GM18909 (cell line): ENCODE measurements at regions not wholly inside any gene's neighbourhood (a gene's known extent, or its start where the extent isn't known, plus 50 kb on each side); places are given as distances from the start of the nearest gene placed in this dataset.
A peak's percentile ranks its signal among the peaks of the same experiment; 100 is the strongest.
"Not testable (repeated sequence)": the region's sequence is repeated elsewhere in the genome, so short reads cannot be mapped to it uniquely, and the experiment has no call there.

Source experiments
- ATAC-seq: cut with Tn5 transposase; IDR thresholded peaks from one replicate; pipeline ENCODE4 v1.9.1; 2021; ENCODE audit warnings: mild to moderate bottlenecking; ENCODE audit not compliant: unreplicated experiment, poor library complexity

DNA sequence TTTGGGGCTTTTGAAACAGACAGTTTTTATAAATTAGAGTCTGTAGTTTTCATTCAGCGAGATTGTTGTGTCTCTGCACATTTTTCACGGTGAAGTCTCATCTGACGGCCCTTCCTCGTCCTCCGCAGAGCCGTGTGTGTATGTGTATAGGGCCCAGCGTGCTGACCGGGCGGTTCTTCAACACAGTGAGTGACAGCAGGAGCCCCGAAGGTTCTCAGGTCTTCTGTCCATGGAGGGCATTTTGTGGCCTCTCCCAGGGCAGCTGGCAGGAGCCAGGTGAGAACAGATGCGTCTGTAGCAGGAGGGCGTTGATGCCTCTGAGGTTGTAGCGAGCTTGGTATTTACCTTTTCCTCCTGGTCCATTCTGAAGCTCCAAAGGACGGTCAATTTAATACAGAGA, 116.0 kb upstream of the LPCAT1 start:
- ATAC-seq: no peak

DNA sequence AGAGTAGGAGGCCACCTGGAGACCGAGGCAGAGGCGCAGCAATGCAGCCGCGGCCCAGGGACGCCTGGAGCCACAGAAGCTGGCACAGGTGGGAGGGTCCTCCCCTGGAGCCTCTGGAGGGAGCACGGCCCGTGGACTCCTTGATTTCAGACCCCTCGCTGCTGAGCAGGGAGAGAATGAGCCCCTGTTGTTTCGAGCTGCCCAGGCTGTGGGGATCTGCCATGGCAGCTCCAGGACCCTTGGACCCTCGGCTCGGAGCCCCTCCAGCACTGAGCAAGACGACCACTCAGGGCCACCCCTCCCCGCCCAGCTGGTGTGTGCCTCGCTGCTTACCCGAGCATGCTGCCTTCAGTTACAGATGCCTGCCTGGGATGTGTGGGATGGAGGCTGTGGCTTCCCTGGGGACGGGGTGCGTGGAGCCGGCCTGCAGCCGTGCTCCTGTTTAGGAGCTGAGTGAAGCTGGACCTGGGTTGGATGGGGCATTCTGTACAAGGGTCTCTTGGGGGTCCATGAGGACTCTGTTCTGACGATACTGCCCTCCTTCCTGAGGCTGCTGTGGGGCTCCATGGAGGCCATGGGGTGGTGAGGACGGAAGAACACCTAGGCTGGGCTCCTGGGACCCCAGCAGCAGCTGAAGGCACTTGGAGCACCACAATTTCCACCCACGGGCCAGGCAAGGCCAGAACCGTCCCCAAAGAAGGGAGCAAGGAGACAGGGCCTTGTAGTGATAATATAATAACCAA, 115.1 kb upstream of the LPCAT1 start:
- no peak for ATAC-seq

DNA sequence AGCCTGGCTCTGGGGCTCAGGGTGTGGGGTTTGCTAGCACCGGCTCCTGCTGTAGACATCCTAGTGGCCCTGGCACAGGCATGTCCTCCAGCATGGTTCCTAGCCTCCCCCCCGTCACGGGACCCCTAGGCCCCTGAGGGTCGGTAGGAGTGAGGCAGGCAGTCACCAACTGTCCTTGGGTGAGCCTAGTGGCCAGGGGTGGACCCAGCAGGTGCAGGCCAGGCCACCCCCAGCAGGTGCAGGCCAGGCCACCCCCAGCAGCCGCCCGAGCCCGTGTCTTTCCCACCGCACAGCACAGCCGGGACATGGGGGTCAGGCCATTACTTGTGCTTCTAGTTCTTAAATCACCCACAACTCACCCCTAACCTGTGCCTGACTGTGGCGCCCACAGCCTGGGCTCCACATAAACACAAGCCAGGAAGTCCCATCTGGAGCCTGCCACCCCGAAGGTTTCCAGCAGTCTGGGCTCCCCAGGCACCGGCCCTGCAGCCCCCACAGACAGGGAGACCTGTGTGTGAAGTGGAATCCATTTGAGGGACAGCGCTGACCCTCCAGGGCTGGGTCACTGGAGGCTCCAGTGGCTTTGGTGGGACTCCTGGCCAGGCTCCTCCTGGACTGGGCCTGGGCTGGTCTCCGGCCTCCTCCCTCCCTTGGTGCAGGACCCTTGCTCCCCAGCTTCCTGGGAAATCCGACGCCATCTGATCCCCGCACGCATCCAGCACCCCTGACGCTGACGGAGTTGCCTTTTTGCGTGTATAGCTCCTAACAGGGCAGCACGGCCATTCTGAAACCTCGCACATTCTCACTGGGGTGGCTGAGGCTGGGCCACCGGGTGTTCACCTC, 114.1 kb upstream of the LPCAT1 start:
- no peak for ATAC-seq

DNA sequence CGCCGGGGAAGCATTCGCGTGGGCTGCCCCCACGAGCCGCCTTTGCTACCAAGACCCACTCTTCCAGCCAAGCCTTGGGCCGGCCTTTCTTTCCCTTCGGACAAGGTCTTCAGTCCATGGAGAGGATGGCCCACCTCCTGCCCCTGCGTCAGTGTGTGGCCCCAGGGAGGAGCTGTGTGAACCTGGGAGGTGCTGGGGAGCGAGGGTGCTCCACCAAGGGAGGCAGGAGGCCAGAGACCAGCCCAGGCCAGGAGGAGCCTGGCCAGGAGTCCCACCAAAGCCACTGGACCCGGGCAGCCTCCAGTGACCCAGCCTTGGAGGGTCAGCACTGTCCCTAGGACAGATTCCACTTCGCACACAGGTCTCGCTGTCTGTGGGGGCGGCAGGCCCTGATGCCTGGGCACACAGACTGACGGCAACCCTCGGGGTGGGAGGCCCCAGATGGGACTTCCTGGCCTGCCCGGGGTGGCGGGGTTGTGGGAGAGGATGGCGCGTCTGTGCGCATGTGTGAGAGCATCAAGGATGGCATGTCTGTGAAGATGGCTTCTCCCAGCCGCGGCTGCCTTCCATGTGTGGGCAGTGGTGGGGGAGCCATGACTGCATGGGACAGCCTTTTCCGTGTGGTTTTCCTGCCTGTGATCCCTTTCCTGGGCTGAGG, 113.3 kb upstream of the LPCAT1 start:
- ATAC-seq: no peak

DNA sequence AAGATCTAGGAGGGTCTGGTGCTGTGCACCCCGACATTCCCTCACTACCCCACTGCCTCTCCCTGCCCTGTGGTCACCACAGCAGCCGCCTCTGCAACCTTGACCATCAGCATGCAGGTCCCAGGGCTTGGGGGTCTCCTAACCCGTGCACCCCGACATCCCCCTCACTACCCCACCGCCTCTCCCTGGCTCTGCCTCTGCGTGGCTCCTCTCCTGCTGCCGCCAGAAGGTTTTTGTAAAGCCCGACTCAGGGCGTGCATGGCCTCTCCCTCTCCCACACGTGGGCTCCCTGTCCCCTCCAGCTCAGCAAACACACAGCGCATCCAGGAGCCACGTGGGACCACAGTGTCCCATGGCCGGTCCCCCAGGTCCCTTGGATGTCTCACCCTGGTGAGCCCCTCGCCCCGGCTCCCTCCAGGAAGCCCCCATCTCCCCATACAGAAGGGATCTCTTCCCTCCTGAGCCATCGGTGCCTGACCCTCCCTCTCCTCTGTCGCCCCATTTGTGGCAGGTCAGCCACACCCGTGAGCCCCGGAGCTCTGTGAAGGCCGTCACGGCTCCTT, 112.5 kb upstream of the LPCAT1 start:
- ATAC-seq: not testable (repeated sequence)

DNA sequence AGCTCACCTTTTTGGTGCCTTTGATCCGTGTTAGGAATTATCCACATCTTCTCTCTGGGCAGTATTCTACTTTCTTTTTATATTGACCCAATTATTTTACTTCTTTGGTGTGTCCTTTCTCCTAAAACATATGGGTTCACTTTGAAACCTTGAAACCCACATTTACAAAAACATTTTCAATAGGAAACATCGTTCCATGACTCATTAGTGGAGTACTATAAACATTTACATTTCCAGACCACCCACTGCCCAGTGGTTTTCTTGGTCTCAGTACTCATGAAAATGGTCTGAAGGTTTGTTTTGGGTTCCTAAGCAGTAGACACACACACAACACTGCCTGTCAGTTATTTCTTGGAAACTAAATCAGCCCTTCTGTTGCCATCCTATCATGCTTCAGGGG, 111.7 kb upstream of the LPCAT1 start:
- ATAC-seq: not testable (repeated sequence)

DNA sequence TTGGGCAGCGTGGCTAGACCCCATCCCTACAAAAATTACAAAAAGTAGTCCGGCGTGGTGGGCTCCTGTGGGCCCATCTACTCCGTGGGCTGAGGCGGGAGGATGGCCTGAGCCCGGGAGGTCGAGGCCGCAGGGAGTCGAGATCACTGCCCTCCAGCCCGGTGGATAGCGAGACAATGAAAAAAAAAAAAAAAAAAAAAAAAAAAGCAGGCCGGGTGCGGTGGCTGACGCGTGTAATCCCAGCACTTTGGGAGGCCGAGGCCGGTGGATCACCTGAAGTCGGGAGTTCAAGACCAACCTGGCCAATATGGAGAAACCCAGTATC, 110.5 kb upstream of the LPCAT1 start:
- ATAC-seq: no peak

DNA sequence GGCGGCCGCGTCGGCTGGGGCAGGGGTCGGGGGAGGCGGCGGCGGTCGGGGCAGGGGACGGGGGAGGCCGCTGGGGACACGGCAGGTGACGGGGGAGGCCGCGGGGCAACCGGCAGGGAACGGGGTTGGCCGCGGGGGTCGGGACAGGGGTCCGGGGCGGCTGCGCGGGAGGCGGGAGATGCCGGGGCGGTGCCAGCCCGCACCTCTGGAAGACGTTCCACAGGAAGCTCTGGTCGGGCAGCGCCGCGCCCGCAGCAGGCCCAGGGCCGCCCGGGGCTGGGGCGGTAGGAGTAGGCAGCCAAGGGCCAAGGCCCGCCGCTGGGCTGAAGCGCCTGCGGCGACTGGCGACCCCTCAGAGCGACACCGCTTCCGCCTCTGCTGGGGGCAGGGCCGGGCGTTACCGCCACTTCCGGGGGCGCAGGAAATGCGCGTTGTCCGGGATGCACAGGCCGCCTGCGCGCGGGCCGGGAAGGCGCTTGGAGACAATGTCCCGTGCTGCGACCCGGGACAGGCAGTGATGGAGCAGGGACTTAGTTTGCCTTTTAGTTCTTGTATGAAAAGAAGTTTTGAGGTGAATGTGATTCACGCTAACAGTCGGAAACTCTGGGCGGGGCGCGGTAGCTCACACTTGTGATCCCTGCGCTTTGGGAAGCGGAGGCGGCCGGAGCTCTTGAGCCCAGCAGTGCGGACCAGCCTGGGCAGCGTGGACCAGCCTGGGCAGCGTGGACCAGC, 110.0 kb upstream of the LPCAT1 start:
- peak; percentile 95 for ATAC-seq

DNA sequence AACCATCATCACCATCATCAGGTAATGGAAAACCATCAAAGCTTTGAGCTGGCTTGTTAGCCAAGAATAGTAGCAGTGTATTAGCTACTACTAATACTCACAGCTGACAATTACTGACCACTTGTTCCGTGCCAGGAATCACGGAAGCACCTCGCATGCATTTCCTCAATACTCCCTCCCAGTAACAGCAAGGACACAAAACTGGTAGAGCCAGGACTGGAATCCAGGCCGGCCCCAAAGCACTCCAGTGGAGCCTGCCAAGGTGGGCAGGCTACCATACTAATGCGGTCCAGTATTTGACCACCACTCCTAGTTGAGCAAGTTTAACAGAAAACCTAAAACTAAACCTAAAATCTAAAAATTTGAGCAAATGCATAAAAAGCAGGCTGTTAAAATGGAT, 107.2 kb upstream of the LPCAT1 start:
- not testable (repeated sequence) for ATAC-seq

DNA sequence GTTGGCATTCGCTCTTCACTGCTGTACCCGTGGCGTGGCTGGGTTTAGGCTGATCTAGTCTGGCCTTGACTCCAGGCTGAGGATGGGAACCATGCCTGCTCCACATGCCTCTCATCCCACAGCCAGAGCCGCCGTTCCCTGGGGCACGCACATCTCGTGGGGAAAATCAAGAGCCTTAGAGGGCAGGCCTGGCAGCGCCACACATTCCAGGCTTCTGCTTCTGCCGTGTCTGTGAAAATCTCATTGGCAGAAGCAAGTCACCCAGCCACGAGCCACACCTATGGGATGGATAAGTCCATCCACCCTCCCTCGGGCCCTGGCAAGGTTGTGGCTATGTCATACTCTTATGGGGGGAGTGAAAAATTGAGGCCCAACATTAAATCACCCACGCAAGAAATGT, 102.6 kb upstream of the LPCAT1 start:
- not testable (repeated sequence) for ATAC-seq

DNA sequence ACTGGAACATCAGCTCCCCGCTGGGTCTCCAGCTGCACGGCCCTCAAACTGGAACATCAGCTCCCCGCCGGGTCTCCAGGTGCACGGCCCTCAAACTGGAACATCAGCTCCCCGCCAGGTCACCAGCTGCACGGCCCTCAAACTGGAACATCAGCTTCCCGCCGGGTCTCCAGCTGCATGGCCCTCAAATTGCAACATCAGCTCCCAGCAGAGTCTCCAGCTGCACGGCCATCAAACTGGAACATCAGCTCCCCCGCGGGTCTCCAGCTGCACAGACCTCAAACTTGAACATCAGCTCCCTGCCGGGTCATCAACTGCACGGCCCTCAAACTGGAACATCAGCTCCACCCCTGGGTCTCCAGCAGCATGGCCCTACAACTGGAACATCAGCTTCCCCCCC, 95.8 kb upstream of the LPCAT1 start:
- ATAC-seq: not testable (repeated sequence)

DNA sequence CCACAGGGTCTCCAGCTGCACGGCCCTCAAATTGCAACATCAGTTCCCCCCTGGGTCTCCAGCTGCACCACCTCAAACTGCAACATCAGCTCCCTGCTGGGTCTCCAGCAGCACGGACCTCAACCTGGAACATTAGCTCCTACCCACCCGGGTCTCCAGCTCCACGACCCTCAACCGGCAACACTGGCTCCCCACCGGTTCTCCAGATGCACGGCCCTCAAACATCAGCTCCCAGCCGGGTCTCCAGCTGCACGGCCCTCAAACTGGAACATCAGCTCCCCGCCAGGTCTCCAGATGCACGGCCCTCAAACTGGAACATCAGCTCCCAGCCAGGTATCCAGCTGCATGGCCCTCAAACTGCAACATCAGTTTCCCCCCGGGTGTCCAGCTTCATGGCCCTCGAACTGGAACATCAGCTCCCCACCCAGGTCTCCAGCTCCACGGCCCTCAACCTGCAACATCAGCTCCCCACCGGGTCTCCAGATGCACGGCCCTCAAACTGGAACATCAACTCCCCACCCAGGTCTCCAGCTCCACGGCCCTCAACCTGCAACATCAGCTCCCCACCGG, 94.6 kb upstream of the LPCAT1 start:
- not testable (repeated sequence) for ATAC-seq

DNA sequence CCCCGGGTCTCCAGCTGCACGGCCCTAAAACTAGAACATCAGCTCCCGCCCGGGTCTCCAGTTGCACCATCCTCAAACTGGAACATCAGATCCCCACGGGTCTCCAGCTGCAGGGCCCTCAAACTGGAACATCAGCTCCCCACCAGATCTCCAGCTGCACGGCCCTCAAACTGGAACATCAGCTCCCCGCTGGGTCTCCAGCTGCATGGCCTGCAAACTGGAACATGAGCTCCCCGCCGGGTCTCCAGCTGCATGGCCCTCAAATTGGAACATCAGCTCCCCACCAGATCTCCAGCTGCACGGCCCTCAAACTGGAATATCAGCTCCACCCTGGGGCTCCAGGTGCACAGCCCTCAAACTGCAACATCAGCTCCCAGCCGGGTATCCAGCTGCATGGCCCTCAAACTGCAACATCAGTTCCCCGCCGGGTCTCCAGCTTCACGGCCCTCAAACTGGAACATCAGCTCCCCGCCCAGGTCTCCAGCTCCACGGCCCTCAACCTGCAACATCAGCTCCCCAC, 93.5 kb upstream of the LPCAT1 start:
- ATAC-seq: not testable (repeated sequence)

DNA sequence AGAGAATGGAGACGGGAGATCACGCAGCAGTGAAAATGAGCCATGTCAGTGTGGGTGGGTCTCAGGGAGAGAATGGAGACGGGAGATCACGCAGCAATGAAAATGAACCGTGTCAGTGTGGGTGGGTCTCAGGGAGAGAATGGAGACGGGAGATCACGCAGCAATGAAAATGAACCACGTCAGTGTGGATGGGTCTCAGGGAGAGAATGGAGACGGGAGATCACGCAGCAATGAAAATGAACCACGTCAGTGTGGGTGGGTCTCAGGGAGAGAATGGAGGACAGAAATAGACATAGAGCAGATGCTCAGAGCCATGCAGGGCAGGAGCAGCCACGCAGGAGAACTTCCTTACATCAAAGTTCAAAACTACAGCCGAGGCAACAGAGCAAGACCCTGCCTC, 89.8 kb upstream of the LPCAT1 start:
- ATAC-seq: not testable (repeated sequence)

DNA sequence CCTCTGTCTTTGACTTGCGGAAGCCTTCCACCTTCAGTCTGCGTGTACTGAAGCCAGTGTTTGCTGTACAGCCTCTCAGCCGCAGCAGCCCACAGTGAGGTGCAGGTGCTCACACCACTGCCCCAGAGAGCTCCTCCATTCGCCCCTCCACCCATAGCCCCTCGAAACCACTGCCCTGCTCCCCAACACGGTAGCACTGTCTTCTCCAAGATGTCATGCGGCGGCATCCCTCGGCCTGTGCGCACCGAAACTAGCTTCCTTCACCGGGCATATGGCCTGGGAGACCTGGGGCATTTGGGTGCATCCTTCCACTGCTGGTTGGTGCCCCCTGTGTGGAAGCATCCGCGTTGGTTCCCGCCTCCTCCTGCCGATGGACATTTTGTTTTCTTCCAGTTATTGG, 86.8 kb upstream of the LPCAT1 start:
- ATAC-seq: not testable (repeated sequence)

DNA sequence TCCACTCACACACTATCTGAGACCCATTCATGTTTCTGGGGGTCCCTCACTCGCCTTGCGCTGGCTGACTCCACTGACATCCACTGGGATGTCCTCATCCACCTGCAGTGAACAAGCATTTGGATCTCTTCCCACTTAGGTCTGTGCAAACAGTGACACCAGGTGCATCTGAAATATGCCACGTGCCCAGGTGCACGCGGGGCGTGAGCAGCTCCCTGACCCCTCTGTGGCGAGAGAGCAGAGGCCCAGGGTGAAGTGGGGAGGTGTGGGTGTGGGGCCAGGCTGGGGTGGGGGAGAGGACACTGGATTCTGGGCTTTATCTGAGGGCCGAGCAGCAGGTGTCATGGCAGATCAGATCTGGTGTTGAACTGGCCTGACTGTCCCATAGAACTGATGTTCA, 85.4 kb upstream of the LPCAT1 start:
- ATAC-seq: not testable (repeated sequence)

DNA sequence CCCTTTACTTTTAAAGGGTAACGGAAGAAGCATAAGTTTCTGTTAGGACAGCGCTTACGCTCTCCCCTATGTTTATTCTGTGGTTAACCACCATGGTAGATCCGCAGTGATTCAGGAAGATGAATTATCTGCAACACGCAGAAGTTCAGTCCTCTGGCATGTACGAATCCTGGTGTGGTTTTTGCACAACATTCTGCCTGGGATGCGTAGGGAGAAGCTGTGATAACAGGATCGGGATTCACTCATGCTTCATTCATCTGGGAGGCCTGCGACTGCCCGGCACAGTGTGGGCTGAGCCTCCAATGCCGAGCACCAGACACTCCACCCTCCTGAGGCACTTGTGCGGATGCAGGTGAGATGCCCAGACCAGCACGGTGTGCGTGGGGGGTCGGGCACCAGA, 84.6 kb upstream of the LPCAT1 start:
- not testable (repeated sequence) for ATAC-seq

DNA sequence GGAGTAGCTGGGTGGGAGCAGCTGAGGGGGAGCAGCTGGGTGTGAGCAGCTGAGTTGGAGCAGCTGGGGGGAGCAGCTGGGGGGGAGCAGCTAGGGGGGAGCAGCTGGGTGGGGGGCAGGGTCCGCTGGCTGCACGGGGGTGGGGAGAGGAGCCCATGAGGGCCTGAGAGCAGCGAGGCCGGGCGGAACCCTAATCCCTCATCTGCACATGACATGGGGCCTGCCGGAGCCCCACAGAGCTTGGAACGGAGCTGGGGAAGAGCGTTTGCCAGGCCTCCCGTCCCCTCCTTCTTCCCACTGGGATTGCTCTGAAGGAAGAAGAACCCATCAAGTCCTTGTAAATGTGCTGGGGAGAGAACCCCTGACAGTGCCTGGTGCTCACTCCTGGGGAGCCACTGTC, 83.2 kb upstream of the LPCAT1 start:
- not testable (repeated sequence) for ATAC-seq

DNA sequence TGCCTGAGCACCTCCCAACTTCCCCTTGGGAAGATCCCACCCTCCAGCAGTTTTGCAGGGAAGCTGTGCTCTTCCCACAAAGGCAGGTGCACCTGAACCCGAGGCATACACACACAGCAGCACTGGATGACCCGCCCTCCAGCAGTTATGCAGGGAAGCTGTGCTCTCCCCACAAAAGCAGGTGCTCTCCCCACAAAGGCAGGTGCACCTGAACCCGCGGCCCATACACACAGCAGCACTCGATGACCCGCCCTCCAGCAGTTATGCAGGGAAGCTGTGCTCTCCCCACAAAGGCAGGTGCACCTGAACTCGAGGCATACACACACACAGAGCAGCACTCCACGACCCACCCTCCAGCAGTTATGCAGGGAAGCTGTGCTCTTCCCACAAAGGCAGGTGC, 80.2 kb upstream of the LPCAT1 start:
- ATAC-seq: not testable (repeated sequence)

DNA sequence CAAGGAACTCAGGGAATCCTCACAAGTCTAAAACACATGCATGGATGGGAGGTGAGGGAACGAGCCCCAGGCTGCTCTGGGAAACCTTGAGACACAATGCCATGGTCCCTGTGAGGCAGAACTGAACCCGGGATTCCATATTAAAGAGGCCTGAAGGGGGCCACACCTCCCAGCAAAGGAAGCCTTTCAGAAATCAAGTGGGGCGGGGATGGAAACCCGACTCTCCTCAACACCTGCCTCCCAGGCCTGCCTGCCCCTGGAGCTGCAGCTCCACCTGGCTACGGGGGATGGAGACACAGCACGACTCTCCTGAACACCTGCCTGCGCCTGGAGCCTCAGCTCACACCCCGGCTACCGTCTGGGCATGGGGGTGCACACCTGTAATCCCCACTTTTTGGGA, 77.8 kb upstream of the LPCAT1 start:
- not testable (repeated sequence) for ATAC-seq
